ENCODE measurements at regions not wholly inside any gene's neighbourhood (a gene's known extent, or its start where the extent isn't known, plus 50 kb on each side); places are given as distances from the start of the nearest gene placed in this dataset.
A peak's percentile ranks its signal among the peaks of the same experiment; 100 is the strongest.
"Not testable (repeated sequence)": the region's sequence is repeated elsewhere in the genome, so short reads cannot be mapped to it uniquely, and the experiment has no call there.

DNA sequence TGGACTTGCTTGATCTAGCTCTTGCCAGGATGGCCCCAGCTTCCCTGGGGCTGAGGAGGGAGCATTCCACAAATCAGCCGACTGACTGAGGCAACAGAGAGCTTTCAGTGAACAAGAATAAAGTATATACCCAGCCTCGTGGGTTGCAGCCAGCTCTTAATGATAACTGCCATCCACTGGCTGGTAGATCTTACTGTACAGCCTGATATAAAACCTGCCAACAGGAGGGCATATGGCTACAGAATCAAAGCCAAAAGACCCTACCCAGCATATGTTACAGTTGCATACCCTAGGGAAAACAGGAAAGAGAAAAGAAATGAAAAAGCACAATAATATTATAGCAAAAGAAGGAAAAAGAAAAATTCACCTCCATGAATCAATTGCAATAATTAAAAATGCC is 775.9 kb upstream of the KIF2B start:
- DNase-seq (ENCODE audit: low read depth): no peak
- in situ Hi-C loops (cut with HindIII; ENCODE audit: low pct_unique_long_range_greater_than_20kb, low sequenced_read_pairs): no loop called here

DNA sequence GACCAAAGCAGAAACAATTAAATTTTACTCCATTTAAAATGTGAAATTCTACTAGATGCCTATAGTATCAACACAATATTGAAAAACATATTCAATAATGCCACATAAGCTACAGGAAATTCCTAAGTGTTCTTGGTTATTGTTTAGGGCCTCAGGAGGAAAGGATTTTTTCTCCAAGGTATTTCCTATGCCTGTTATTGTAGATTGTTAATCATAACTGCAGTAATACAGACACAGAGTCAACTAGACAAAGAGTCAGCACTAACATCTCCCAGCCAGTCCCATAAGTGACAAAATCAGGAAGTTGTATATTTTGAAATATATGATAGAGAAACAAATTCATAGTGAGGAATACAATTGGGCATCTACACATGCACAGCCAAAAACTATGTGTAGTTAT is 782.7 kb upstream of the KIF2B start:
- no peak for DNase-seq (ENCODE audit: low read depth)
- in situ Hi-C loops (cut with HindIII; ENCODE audit: low pct_unique_long_range_greater_than_20kb, low sequenced_read_pairs): no loop called here

- in situ Hi-C loops (cut with HindIII; ENCODE audit: low pct_unique_long_range_greater_than_20kb, low sequenced_read_pairs): no loop called here
- no peak for DNase-seq (ENCODE audit: low read depth)
Observed at GRCh38 chr17:53033297-53033696, 789.4 kb upstream of the KIF2B start.

- in situ Hi-C loops (cut with HindIII; ENCODE audit: low pct_unique_long_range_greater_than_20kb, low sequenced_read_pairs): no loop called here
- DNase-seq (ENCODE audit: low read depth): peak; percentile 61
Observed at GRCh38 chr17:53032861-53033271, 789.9 kb upstream of the KIF2B start.

DNA sequence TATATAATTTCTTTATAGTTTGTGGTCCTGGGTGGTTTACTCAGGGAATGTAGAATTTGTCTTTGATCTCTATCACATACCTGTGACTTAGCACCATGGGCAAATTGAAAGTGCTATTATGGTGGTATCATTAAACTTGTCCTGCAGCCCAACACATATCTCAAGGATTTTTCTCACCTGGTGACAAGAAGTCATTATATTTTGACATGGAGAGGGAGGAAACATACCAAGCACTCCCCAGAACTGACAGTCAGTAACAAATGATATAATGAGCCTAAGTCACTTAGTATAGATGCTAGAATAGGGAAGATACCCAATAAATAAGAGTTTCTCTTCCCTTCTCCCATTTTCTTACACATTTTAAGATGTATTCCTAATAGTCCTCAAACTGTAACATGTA is 805.5 kb upstream of the KIF2B start:
- DNase-seq (ENCODE audit: low read depth): no peak
- in situ Hi-C loops (cut with HindIII; ENCODE audit: low pct_unique_long_range_greater_than_20kb, low sequenced_read_pairs): no loop called here

DNA sequence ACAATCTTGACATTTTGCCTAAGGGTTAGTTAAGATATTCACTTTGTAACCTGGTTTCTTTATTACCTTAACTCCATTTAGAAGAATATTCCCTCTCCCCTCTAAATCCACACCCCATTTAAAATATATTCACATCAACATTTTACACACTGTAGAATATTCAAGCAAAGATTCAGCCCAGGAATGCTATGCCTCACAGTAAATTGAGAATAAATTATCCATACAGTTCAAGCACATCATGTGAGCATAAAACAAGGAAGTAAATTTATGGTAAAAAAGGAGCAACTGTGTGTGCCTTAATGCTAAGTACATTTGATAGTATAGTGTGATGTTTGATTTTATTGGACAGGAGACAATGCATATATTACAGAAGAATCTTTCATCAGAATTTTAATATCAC is 806.6 kb upstream of the KIF2B start:
- in situ Hi-C loops (cut with HindIII; ENCODE audit: low pct_unique_long_range_greater_than_20kb, low sequenced_read_pairs): no loop called here
- DNase-seq (ENCODE audit: low read depth): no peak

GRCh38 chr17:53012364-53012763 is 810.4 kb upstream of the KIF2B start:
- DNase-seq (ENCODE audit: low read depth): no peak
- in situ Hi-C loops (cut with HindIII; ENCODE audit: low pct_unique_long_range_greater_than_20kb, low sequenced_read_pairs): no loop called here

DNA sequence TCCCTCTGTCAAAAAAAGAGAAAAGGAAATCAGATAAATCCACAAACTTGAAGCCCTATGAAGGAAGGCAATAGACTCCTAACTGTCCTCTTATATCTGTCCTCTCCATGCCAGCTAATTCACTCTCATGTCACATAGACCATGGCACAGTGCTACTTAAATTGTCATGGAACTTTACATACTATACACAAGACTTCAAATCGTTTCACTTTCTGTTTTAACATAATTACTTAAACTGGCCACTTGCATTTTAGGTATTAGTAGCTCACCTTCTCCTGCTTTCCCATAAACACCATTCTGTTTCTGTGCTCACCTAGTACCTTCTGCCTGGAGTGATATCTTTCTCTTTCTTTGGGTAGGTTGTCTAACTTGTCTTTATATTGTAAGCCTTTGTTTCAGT is 816.7 kb upstream of the KIF2B start:
- DNase-seq (ENCODE audit: low read depth): no peak

GRCh38 chr17:53004902-53005301 is 817.8 kb upstream of the KIF2B start:
- in situ Hi-C loops (cut with HindIII; ENCODE audit: low pct_unique_long_range_greater_than_20kb, low sequenced_read_pairs): no loop called here
- no peak for DNase-seq (ENCODE audit: low read depth)

More for the DNA sequence above, 816.7 kb upstream of the KIF2B start:
- in situ Hi-C loops (cut with HindIII; ENCODE audit: low pct_unique_long_range_greater_than_20kb, low sequenced_read_pairs): no loop called here

GRCh38 chr17:52995881-52996280 is 826.8 kb upstream of the KIF2B start:
- DNase-seq (ENCODE audit: low read depth): no peak
- in situ Hi-C loops (cut with HindIII; ENCODE audit: low pct_unique_long_range_greater_than_20kb, low sequenced_read_pairs): no loop called here

DNA sequence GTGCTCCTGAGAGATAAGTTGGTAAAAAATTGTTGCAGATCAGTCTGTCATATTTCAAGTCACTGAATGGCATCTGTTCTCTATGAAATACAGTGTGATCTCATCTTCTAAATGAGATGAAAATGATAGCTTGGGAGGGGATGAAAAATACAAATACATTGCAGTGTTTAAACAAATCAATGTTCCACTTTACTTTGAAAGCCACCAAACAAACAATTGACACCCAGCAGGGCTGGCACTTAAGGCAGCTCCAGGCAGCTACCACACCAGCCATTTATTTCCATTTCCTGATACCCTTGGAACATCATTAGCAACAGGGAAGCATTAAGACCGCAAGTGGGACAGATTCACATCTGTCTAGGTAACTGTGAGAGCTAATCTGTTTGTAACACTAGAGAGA is 827.6 kb upstream of the KIF2B start:
- in situ Hi-C loops (cut with HindIII; ENCODE audit: low pct_unique_long_range_greater_than_20kb, low sequenced_read_pairs): no loop called here
- no peak for DNase-seq (ENCODE audit: low read depth)

DNA sequence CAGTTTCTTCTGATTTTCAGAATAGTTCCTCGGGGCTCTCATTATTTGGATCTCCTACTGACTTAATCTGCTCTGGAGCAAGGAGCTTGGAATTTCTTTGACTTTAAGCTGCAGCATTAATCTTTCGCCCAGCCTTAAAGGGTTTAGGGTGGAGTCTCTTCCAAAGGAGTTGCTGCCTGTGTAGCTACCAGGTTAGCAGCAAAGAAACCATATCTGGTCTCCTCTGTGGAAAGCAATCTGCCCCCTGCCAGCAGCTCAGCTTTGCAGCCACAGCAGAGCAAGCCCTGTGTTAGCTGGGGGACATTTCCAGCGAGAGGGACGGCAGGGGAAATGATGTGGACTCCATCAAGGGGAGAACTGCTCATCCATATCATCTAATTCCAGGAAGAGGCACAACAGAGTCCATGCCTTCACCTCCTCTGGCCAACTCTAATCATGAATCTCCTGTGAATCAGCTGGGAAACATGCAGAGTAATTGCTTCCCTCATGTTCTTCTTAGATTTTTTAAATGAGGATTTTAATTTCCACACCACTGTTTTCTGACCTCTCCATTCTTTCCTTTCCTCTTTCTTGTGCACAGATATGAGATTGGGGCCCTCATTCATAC is 827.6 kb upstream of the CA10 start:
- DNase-seq (ENCODE audit: low read depth): no peak
- in situ Hi-C loops (cut with HindIII; ENCODE audit: low pct_unique_long_range_greater_than_20kb, low sequenced_read_pairs): no loop called here

DNA sequence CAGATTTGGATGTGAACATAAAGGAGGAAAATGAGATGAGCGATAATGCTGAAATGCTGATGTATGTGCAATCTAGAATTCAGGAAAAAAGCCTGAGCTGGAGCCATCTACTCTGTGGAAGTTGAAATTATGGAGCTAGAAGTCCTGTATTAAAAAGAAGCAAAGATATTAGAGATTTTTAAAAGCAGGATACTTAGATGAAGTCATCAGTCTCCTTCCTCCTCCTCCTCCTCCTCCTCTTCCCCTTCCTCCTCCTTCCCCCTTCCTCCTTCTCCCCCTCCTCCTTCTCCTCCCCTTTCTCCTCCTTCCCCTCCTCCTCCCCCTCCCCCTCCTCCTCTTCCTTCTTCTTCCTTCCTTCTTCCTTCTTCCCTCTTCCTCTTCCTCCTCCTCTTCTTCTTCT is 823.8 kb upstream of the CA10 start:
- in situ Hi-C loops (cut with HindIII; ENCODE audit: low pct_unique_long_range_greater_than_20kb, low sequenced_read_pairs): no loop called here
- DNase-seq (ENCODE audit: low read depth): no peak

GRCh38 chr17:52979921-52980320 is 821.4 kb upstream of the CA10 start:
- no peak for DNase-seq (ENCODE audit: low read depth)
- in situ Hi-C loops (cut with HindIII; ENCODE audit: low pct_unique_long_range_greater_than_20kb, low sequenced_read_pairs): no loop called here

- in situ Hi-C loops (cut with HindIII; ENCODE audit: low pct_unique_long_range_greater_than_20kb, low sequenced_read_pairs): no loop called here
- DNase-seq (ENCODE audit: low read depth): no peak
Observed at GRCh38 chr17:52965856-52966255, 807.3 kb upstream of the CA10 start.

- in situ Hi-C loops (cut with HindIII; ENCODE audit: low pct_unique_long_range_greater_than_20kb, low sequenced_read_pairs): not testable (repeated sequence)
Observed at GRCh38 chr17:52961751-52962150, 803.2 kb upstream of the CA10 start.

GRCh38 chr17:52957411-52957810 is 798.9 kb upstream of the CA10 start:
- in situ Hi-C loops (cut with HindIII; ENCODE audit: low pct_unique_long_range_greater_than_20kb, low sequenced_read_pairs): no loop called here
- no peak for DNase-seq (ENCODE audit: low read depth)

More at GRCh38 chr17:52961751-52962150, 803.2 kb upstream of the CA10 start:
- not testable (repeated sequence) for DNase-seq (ENCODE audit: low read depth)

- DNase-seq (ENCODE audit: low read depth): no peak
- in situ Hi-C loops (cut with HindIII; ENCODE audit: low pct_unique_long_range_greater_than_20kb, low sequenced_read_pairs): no loop called here
Observed at GRCh38 chr17:52947418-52947817, 788.9 kb upstream of the CA10 start.

DNA sequence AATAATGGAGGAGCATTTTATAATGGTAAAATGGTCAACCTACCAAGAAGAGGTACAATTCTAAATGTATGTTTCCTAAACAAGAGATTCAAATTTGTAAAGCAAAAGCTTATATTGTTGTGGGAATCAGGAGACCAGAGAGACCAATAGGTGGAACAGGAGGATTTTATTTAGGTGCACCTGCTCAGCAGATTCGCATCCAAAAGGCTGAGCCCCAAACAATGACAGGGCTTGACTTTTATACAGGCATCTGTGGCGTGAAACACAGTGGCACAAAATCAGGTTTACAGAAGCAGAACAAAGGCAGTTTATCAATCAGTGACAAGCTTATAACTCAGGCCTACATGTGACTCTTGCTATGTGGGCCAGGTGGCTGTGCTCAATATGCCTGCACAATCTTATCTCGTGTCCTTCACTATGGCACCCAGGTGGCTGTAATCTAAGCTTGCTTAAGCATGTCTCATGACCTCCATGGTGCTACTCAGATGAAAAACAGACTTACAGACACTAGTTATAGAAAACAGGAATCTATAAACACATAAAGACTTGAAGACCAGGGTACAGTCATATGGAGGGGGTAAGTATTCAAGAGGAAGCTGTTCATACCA is 780.2 kb upstream of the CA10 start:
- no peak for DNase-seq (ENCODE audit: low read depth)
- in situ Hi-C loops (cut with HindIII; ENCODE audit: low pct_unique_long_range_greater_than_20kb, low sequenced_read_pairs): no loop called here

GRCh38 chr17:52930581-52930980 is 772.1 kb upstream of the CA10 start:
- in situ Hi-C loops (cut with HindIII; ENCODE audit: low pct_unique_long_range_greater_than_20kb, low sequenced_read_pairs): no loop called here
- no peak for DNase-seq (ENCODE audit: low read depth)

Data from Caki2 (cell line).